GM23338 (cell line): ENCODE measurements at regions not wholly inside any gene's neighbourhood (a gene's known extent, or its start where the extent isn't known, plus 50 kb on each side); places are given as distances from the start of the nearest gene placed in this dataset.

ENCODE experiments used
- ATAC-seq: fragments of 200-7000 bp; cut with Tn5 transposase; 3 replicates; pipeline ENCODE4 v1.9.1; 2020
- DNase-seq: peaks from one replicate; pipeline ENCODE4 v3.0.0-alpha.2; 2015; ENCODE audit warnings: low spot score
- H2AFZ ChIP-seq: fragments of 200-600 bp; sonication (generic); 2 replicates; pipeline ENCODE4 v1.8.0; 2016; ENCODE audit warnings: antibody characterized with exemption, mild to moderate bottlenecking, moderate library complexity
- H3F3A ChIP-seq: fragments of 200-600 bp; sonication (generic); replicated peaks from 2 replicates; pipeline ENCODE4 v1.8.0; 2017; ENCODE audit warnings: antibody characterized with exemption, mixed run types, low read depth
- H3K27ac ChIP-seq: fragments of 200-600 bp; sonication (generic); 2 replicates; pipeline ENCODE4 v1.6.1; 2016; ENCODE audit warnings: low read depth
- H3K27me3 ChIP-seq: fragments of 200-600 bp; sonication (generic); 2 replicates; pipeline ENCODE4 v1.8.0; 2016; ENCODE audit warnings: mild to moderate bottlenecking, mixed run types, moderate library complexity; ENCODE audit not compliant: insufficient read depth
- H3K36me3 ChIP-seq: fragments of 200-600 bp; sonication (generic); 2 replicates; pipeline ENCODE4 v1.8.0; 2016; ENCODE audit warnings: mild to moderate bottlenecking; ENCODE audit not compliant: insufficient read depth
- H3K4me1 ChIP-seq: fragments of 200-600 bp; sonication (generic); 2 replicates; pipeline ENCODE4 v1.8.0; 2016; ENCODE audit warnings: mild to moderate bottlenecking, moderate library complexity; ENCODE audit not compliant: insufficient read depth
- H3K4me2 ChIP-seq: fragments of 200-600 bp; sonication (generic); 2 replicates; pipeline ENCODE4 v1.7.1; 2017; ENCODE audit warnings: mixed run types
- H3K4me3 ChIP-seq: fragments of 200-600 bp; sonication (generic); 2 replicates; pipeline ENCODE4 v1.6.1; 2016; ENCODE audit warnings: mixed run types
- H3K79me2 ChIP-seq: fragments of 200-600 bp; sonication (generic); replicated peaks from 2 replicates; pipeline ENCODE4 v1.8.0; 2017; ENCODE audit warnings: mild to moderate bottlenecking; ENCODE audit not compliant: insufficient read depth
- H3K9me2 ChIP-seq: fragments of 200-600 bp; sonication (generic); 2 replicates; pipeline ENCODE4 v1.8.0; 2017; ENCODE audit not compliant: insufficient read depth
- H4K20me1 ChIP-seq: fragments of 200-600 bp; sonication (generic); replicated peaks from 2 replicates; pipeline ENCODE4 v1.8.0; 2017; ENCODE audit warnings: mild to moderate bottlenecking; ENCODE audit not compliant: insufficient read depth
- H3K27ac Mint-ChIP-seq: 2 replicates; pipeline ENCODE4 v1.8.0; 2020; ENCODE audit warnings: inconsistent platforms, mild to moderate bottlenecking, moderate library complexity, mixed read lengths
- H3K27me3 Mint-ChIP-seq: 3 replicates; pipeline ENCODE4 v1.8.0; 2022; ENCODE audit warnings: low read depth, mild to moderate bottlenecking, moderate library complexity, mixed read lengths, inconsistent platforms; ENCODE audit not compliant: insufficient read depth, poor library complexity
- H3K36me3 Mint-ChIP-seq: 3 replicates; pipeline ENCODE4 v1.8.0; 2021; ENCODE audit warnings: low read depth, mild to moderate bottlenecking, inconsistent platforms, moderate library complexity, mixed read lengths
- H3K4me1 Mint-ChIP-seq: 3 replicates; pipeline ENCODE4 v1.8.0; 2020; ENCODE audit warnings: mild to moderate bottlenecking, inconsistent platforms, mixed read lengths
- H3K4me3 Mint-ChIP-seq: 3 replicates; pipeline ENCODE4 v1.8.0; 2021; ENCODE audit warnings: moderate library complexity, mild to moderate bottlenecking, inconsistent platforms, mixed read lengths
- H3K9me3 Mint-ChIP-seq: 3 replicates; pipeline ENCODE4 v1.8.0; 2020; ENCODE audit warnings: moderate library complexity, mild to moderate bottlenecking, inconsistent platforms, mixed read lengths
- EZH2 ChIP-seq: fragments of 200-600 bp; sonication (generic); IDR thresholded peaks from one replicate; pipeline ENCODE4 v1.8.0; 2017; ENCODE audit warnings: antibody characterized with exemption, mild to moderate bottlenecking, low read depth; ENCODE audit not compliant: unreplicated experiment
- EZH2phosphoT487 ChIP-seq: fragments of 200-600 bp; sonication (generic); IDR thresholded peaks from one replicate; pipeline ENCODE4 v1.8.1; 2018; ENCODE audit warnings: antibody characterized with exemption; ENCODE audit not compliant: unreplicated experiment
- JUNB ChIP-seq: IDR thresholded peaks from one replicate; pipeline ENCODE4 v1.6.1; 2016; ENCODE audit warnings: antibody characterized with exemption; ENCODE audit not compliant: unreplicated experiment
- NANOG ChIP-seq: IDR thresholded peaks from 2 replicates; pipeline ENCODE4 v1.6.1; 2016; ENCODE audit warnings: antibody characterized with exemption, borderline replicate concordance
- POLR2AphosphoS5 ChIP-seq: IDR thresholded peaks from 2 replicates; pipeline ENCODE4 v1.6.1; 2016; ENCODE audit warnings: antibody characterized with exemption, low read depth
- STAT1 ChIP-seq: IDR thresholded peaks from one replicate; pipeline ENCODE4 v1.6.1; 2016; ENCODE audit warnings: antibody characterized with exemption; ENCODE audit not compliant: unreplicated experiment
- ZNF114 ChIP-seq: fragments of 250-450 bp; sonication (Bioruptor Pico); IDR thresholded peaks from 2 replicates; pipeline ENCODE4 v1.5.0; 2020; ENCODE audit warnings: mild to moderate bottlenecking, moderate library complexity
- ZNF331 ChIP-seq: fragments of 250-450 bp; sonication (Bioruptor Pico); IDR thresholded peaks from 2 replicates; pipeline ENCODE4 v1.5.0; 2020; ENCODE audit warnings: low read depth, mild to moderate bottlenecking, moderate library complexity
- TF ChIP-seq, protein P1 (sequence below): IDR thresholded peaks from one replicate; pipeline ENCODE4 v1.6.1; 2018; ENCODE audit warnings: antibody characterized with exemption; ENCODE audit not compliant: unreplicated experiment
- TF ChIP-seq, protein P2 (sequence below), 2 experiments: fragments of 200-600 bp in 1 of 2; sonication (generic) in 1 of 2; conservative IDR thresholded peaks; 2 replicates each; pipeline versions ENCODE4 v1.5.1 to v1.6.1; 2016 to 2017; ENCODE audit warnings: antibody characterized with exemption in 2 of 2, low read depth in 2 of 2, mild to moderate bottlenecking in 2 of 2, moderate library complexity in 1 of 2
- TF ChIP-seq, protein P3 (sequence below): IDR thresholded peaks from 2 replicates; pipeline ENCODE4 v1.6.1; 2016; ENCODE audit warnings: antibody characterized with exemption

GRCh38 chr5:7317751-7318150, 78.2 kb upstream of the ADCY2 start:
- H3K27me3 Mint-ChIP-seq, result peaks cover 7% of the 10 kb centered on the region
- Histone ChIP-seq H3K27ac (no peak overlapping the region), H3K9me2 (peaks cover 6% of the 10 kb centered on the region; the same call in 1 of the 2 replicates), H3K4me2 (no peak overlapping the region), H3K79me2 (no peaks in the 10 kb centered on the region), H2AFZ (peak overlapping the region; percentile 38; the same call in 1 of the 2 replicates), H3K36me3 (no peaks in the 10 kb centered on the region), H3K4me3 (no peak overlapping the region), H4K20me1 (no peaks in the 10 kb centered on the region), H3K27me3 (no peaks in the 10 kb centered on the region), H3F3A (no peaks in the 10 kb centered on the region), H3K4me1 (peaks cover 14% of the 10 kb centered on the region; the same call in 1 of the 2 replicates)
- TF ChIP-seq ZNF331 (CRISPR knock-in tag) (no peak), EZH2 (no peak), JUNB (no peak), NANOG (no peak), STAT1 (no peak), ZNF114 (no peak), POLR2AphosphoS5 (no peak), EZH2phosphoT487 (no peak)
- TF ChIP-seq, protein P1, sequence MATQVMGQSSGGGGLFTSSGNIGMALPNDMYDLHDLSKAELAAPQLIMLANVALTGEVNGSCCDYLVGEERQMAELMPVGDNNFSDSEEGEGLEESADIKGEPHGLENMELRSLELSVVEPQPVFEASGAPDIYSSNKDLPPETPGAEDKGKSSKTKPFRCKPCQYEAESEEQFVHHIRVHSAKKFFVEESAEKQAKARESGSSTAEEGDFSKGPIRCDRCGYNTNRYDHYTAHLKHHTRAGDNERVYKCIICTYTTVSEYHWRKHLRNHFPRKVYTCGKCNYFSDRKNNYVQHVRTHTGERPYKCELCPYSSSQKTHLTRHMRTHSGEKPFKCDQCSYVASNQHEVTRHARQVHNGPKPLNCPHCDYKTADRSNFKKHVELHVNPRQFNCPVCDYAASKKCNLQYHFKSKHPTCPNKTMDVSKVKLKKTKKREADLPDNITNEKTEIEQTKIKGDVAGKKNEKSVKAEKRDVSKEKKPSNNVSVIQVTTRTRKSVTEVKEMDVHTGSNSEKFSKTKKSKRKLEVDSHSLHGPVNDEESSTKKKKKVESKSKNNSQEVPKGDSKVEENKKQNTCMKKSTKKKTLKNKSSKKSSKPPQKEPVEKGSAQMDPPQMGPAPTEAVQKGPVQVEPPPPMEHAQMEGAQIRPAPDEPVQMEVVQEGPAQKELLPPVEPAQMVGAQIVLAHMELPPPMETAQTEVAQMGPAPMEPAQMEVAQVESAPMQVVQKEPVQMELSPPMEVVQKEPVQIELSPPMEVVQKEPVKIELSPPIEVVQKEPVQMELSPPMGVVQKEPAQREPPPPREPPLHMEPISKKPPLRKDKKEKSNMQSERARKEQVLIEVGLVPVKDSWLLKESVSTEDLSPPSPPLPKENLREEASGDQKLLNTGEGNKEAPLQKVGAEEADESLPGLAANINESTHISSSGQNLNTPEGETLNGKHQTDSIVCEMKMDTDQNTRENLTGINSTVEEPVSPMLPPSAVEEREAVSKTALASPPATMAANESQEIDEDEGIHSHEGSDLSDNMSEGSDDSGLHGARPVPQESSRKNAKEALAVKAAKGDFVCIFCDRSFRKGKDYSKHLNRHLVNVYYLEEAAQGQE, result no peak
- TF ChIP-seq, protein P2, sequence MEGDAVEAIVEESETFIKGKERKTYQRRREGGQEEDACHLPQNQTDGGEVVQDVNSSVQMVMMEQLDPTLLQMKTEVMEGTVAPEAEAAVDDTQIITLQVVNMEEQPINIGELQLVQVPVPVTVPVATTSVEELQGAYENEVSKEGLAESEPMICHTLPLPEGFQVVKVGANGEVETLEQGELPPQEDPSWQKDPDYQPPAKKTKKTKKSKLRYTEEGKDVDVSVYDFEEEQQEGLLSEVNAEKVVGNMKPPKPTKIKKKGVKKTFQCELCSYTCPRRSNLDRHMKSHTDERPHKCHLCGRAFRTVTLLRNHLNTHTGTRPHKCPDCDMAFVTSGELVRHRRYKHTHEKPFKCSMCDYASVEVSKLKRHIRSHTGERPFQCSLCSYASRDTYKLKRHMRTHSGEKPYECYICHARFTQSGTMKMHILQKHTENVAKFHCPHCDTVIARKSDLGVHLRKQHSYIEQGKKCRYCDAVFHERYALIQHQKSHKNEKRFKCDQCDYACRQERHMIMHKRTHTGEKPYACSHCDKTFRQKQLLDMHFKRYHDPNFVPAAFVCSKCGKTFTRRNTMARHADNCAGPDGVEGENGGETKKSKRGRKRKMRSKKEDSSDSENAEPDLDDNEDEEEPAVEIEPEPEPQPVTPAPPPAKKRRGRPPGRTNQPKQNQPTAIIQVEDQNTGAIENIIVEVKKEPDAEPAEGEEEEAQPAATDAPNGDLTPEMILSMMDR (conservative IDR thresholded peaks at IDR 0.05; ENCODE audit: low read depth in 2 of 2), result no peak
- TF ChIP-seq, protein P3, sequence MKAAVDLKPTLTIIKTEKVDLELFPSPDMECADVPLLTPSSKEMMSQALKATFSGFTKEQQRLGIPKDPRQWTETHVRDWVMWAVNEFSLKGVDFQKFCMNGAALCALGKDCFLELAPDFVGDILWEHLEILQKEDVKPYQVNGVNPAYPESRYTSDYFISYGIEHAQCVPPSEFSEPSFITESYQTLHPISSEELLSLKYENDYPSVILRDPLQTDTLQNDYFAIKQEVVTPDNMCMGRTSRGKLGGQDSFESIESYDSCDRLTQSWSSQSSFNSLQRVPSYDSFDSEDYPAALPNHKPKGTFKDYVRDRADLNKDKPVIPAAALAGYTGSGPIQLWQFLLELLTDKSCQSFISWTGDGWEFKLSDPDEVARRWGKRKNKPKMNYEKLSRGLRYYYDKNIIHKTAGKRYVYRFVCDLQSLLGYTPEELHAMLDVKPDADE, result no peak
- peaks cover 30% of the 10 kb centered on the region for H3K4me1 Mint-ChIP-seq
- DNase-seq, result no peak
- H3K4me3 Mint-ChIP-seq, result no peak overlapping the region
- no peaks in the 10 kb centered on the region for H3K36me3 Mint-ChIP-seq
- ATAC-seq, result no peak
- H3K27ac Mint-ChIP-seq, result no peak overlapping the region
- no peaks in the 10 kb centered on the region for H3K9me3 Mint-ChIP-seq
